ENCODE measurements at regions not wholly inside any gene's neighbourhood (a gene's known extent, or its start where the extent isn't known, plus 50 kb on each side); places are given as distances from the start of the nearest gene placed in this dataset.

DNA sequence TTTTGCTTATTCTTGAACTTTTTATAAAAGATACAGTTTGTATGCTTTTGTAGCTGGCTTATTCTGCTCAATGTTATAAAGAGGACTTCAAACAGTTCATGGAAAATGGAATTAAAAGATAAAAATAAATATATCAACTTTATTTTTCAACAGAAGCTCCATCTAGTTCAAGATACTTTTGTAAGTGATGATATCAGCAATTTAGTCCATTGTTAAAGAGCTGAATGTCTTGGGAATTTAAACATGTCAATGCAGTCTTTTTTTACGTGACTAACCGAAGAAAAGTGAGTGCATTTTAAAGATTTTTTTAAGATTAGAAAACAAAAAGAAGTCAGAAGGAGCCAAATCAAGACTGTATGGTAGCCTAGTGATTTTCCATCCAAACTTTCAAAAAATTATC lies 85.4 kb upstream of the CHST9 start:
- H3K9me3 ChIP-seq, result peaks cover 0 to 11% (median 6%) of the 10 kb centered on the region in 4 donors
- H3K36me3 ChIP-seq, result no peaks in the 10 kb centered on the region
- WGBS, 5 donors, result 91 to 97% (median 92%) methylated on average over 2 of the region's 2 CpGs
- no peaks in the 10 kb centered on the region for H3K27me3 ChIP-seq
- no peak overlapping the region for H3K27ac ChIP-seq
- intact Hi-C loops (cut with DNase I; ENCODE audit: low total_unique reads), result no loop called here
- no peaks in the 10 kb centered on the region for H3K4me1 ChIP-seq
- TF ChIP-seq CTCF (IDR thresholded peaks at IDR 0.05), result no peak
- no peak for TF ChIP-seq POLR2A (IDR thresholded peaks at IDR 0.05)
- TF ChIP-seq EP300 (IDR thresholded peaks at IDR 0.05), result no peak
- TF ChIP-seq POLR2AphosphoS5 (IDR thresholded peaks at IDR 0.05), result no peak
- H3K4me3 ChIP-seq, result no peak overlapping the region
- no peak for DNase-seq

GRCh38 chr18:27263369-27263768 lies 78.3 kb upstream of the CHST9 start:
- DNase-seq, result no peak
- no peaks in the 10 kb centered on the region for H3K36me3 ChIP-seq
- H3K27ac ChIP-seq, result no peak overlapping the region
- intact Hi-C loops (cut with DNase I; ENCODE audit: low total_unique reads), result no loop called here
- TF ChIP-seq EP300 (IDR thresholded peaks at IDR 0.05), result no peak
- TF ChIP-seq CTCF (IDR thresholded peaks at IDR 0.05), result no peak
- no peak for TF ChIP-seq POLR2A (IDR thresholded peaks at IDR 0.05)
- TF ChIP-seq POLR2AphosphoS5 (IDR thresholded peaks at IDR 0.05), result no peak
- no peak overlapping the region for H3K4me3 ChIP-seq
- H3K27me3 ChIP-seq, result no peaks in the 10 kb centered on the region
- H3K4me1 ChIP-seq, result no peaks in the 10 kb centered on the region
- H3K9me3 ChIP-seq, result peaks cover 0 to 21% (median 12%) of the 10 kb centered on the region in 4 donors
- 53 to 74% (median 60%) methylated on average over 1 of the region's 1 CpG for WGBS, 5 donors

DNA sequence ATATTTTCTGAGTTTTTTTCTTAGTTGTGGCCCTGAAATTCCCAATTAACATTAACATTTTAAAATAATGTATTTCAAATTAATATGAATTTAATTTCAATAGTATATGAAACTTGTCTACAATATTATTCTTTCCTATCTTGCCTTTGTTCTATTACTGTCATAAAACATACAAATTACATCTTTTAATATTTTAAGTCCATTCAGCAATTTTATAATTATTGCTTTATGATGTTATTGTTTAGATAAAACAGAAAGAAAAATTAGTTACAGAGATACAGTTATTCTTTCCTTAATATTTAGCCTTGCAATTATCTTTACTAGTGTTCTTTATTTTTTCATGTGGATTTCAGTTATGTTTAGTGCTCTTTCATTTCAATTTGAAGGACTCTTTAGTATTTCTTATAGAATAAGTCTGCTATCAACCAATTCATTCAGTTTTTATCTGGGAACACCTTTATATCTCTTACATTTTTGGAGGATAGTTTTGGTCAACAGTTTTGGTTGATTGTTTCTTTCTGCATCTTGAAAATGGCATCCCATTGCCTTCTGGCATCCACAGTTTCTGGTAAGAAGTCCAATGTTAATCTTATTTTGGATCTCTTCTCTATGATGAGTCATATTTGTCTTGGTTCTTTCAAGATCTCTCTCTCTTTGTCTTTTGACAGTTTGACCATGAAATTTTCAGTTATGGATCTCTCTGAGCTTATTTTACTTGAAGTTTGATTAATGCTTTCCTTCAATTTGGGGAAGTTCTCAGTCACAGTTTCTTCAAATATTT lies 76.9 kb upstream of the CHST9 start:
- Histone ChIP-seq H3K4me1 (no peaks in the 10 kb centered on the region), H3K36me3 (no peaks in the 10 kb centered on the region), H3K27ac (no peak overlapping the region), H3K4me3 (no peak overlapping the region), H3K27me3 (no peaks in the 10 kb centered on the region), H3K9me3 (peaks cover 0 to 21% (median 12%) of the 10 kb centered on the region in 4 donors)
- TF ChIP-seq POLR2A (IDR thresholded peaks at IDR 0.05), result no peak
- no peak for TF ChIP-seq CTCF (IDR thresholded peaks at IDR 0.05)
- no peak for TF ChIP-seq EP300 (IDR thresholded peaks at IDR 0.05)
- TF ChIP-seq POLR2AphosphoS5 (IDR thresholded peaks at IDR 0.05), result no peak
- intact Hi-C loops (cut with DNase I; ENCODE audit: low total_unique reads), result no loop called here
- DNase-seq, result no peak

- Histone ChIP-seq H3K9me3 (no peaks in the 10 kb centered on the region), H3K27ac (no peak overlapping the region), H3K27me3 (no peaks in the 10 kb centered on the region), H3K4me1 (no peaks in the 10 kb centered on the region), H3K36me3 (no peaks in the 10 kb centered on the region), H3K4me3 (no peak overlapping the region)
- TF ChIP-seq EP300 (IDR thresholded peaks at IDR 0.05) (no peak), POLR2AphosphoS5 (IDR thresholded peaks at IDR 0.05) (no peak), POLR2A (IDR thresholded peaks at IDR 0.05) (no peak), CTCF (IDR thresholded peaks at IDR 0.05) (no peak)
- WGBS, 5 donors, result 24 to 48% (median 37%) methylated on average over 1 of the region's 1 CpG
- intact Hi-C loops (cut with DNase I; ENCODE audit: low total_unique reads), result no loop called here
- no peak for DNase-seq
These were observed 68.5 kb upstream of the CHST9 start for GRCh38 chr18:27253571-27253970.
